ENCODE measurements at regions not wholly inside any gene's neighbourhood (a gene's known extent, or its start where the extent isn't known, plus 50 kb on each side); places are given as distances from the start of the nearest gene placed in this dataset.

- H3K27me3 ChIP-seq (ENCODE audit: insufficient read depth, low read depth, severe bottlenecking): peaks cover 97% of the 10 kb centered on the region
- no peaks in the 10 kb centered on the region for H3K36me3 ChIP-seq
- no peak for TF ChIP-seq CTCF (IDR thresholded peaks at IDR 0.05; ENCODE audit: low read depth, low read length)
- DNase-seq: no peak
- no peak overlapping the region for H3K4me3 ChIP-seq (ENCODE audit: low read depth, low read length)
- H3K9me3 ChIP-seq (ENCODE audit: severe bottlenecking): peaks cover 5% of the 10 kb centered on the region
- H3K27ac ChIP-seq: no peak overlapping the region
These were observed 189.7 kb upstream of the CDYL start for GRCh38 chr6:4586469-4586859.

GRCh38 chr6:4585682-4586468 lies 190.3 kb upstream of the CDYL start:
- no peak overlapping the region for H3K27ac ChIP-seq
- no peak for TF ChIP-seq CTCF (IDR thresholded peaks at IDR 0.05; ENCODE audit: low read depth, low read length)
- H3K4me3 ChIP-seq (ENCODE audit: low read depth, low read length): no peak overlapping the region
- peaks cover 97% of the 10 kb centered on the region for H3K27me3 ChIP-seq (ENCODE audit: insufficient read depth, low read depth, severe bottlenecking)
- no peak for DNase-seq
- H3K9me3 ChIP-seq (ENCODE audit: severe bottlenecking): peaks cover 5% of the 10 kb centered on the region
- no peaks in the 10 kb centered on the region for H3K36me3 ChIP-seq

- Histone ChIP-seq H3K27ac (no peak overlapping the region), H3K4me3 (ENCODE audit: low read depth, low read length) (no peak overlapping the region), H3K9me3 (ENCODE audit: severe bottlenecking) (peaks cover 5% of the 10 kb centered on the region), H3K27me3 (ENCODE audit: insufficient read depth, low read depth, severe bottlenecking) (peaks cover 95% of the 10 kb centered on the region), H3K36me3 (no peaks in the 10 kb centered on the region)
- no peak for TF ChIP-seq CTCF (IDR thresholded peaks at IDR 0.05; ENCODE audit: low read depth, low read length)
- DNase-seq: no peak
These were observed 191.4 kb upstream of the CDYL start for GRCh38 chr6:4584801-4585200.

- peaks cover 5% of the 10 kb centered on the region for H3K9me3 ChIP-seq (ENCODE audit: severe bottlenecking)
- H3K36me3 ChIP-seq: no peaks in the 10 kb centered on the region
- no peak overlapping the region for H3K27ac ChIP-seq
- H3K27me3 ChIP-seq (ENCODE audit: insufficient read depth, low read depth, severe bottlenecking): peaks cover 97% of the 10 kb centered on the region
- TF ChIP-seq CTCF (IDR thresholded peaks at IDR 0.05; ENCODE audit: low read depth, low read length): no peak
- no peak for DNase-seq
- H3K4me3 ChIP-seq (ENCODE audit: low read depth, low read length): no peak overlapping the region
These were observed 193.4 kb upstream of the CDYL start for GRCh38 chr6:4582506-4583417.

- no peak overlapping the region for H3K4me3 ChIP-seq (ENCODE audit: low read depth, low read length)
- no peak for TF ChIP-seq CTCF (IDR thresholded peaks at IDR 0.05; ENCODE audit: low read depth, low read length)
- H3K27me3 ChIP-seq (ENCODE audit: insufficient read depth, low read depth, severe bottlenecking): peaks cover 97% of the 10 kb centered on the region
- DNase-seq: no peak
- H3K9me3 ChIP-seq (ENCODE audit: severe bottlenecking): peaks cover 5% of the 10 kb centered on the region
- no peaks in the 10 kb centered on the region for H3K36me3 ChIP-seq
- no peak overlapping the region for H3K27ac ChIP-seq
These were observed 194.5 kb upstream of the CDYL start for GRCh38 chr6:4581468-4582385.

Measured in WERI-Rb-1 (cell line).